Small intestine (tissue), 7 donors: ENCODE measurements at regions not wholly inside any gene's neighbourhood (a gene's known extent, or its start where the extent isn't known, plus 50 kb on each side); places are given as distances from the start of the nearest gene placed in this dataset.
"Not testable (repeated sequence)": the region's sequence is repeated elsewhere in the genome, so short reads cannot be mapped to it uniquely, and the experiment has no call there.

Experiments used
- DNase-seq, 2 donors: peaks; one replicate each; pipeline versions ENCODE4 v3.0.0 to v3.0.0-alpha.2; 2013
- FAIRE-seq: peaks from 2 replicates; lab custom pipeline; 2012; peaks lifted over from hg19 to GRCh38; lab: Jason Lieb, UNC
- H3K27ac ChIP-seq, 3 donors: one replicate each; pipeline ENCODE4 v1.5.1; 2013; ENCODE audit warnings: low read length in 2 of 3, mild to moderate bottlenecking in 2 of 3, control low read depth in 1 of 3, inconsistent platforms in 1 of 3, low read depth in 1 of 3, moderate library complexity in 1 of 3
- H3K27me3 ChIP-seq, 3 donors: one replicate each; pipeline ENCODE4 v1.6.1; 2013; ENCODE audit warnings: low read length in 3 of 3, inconsistent platforms in 1 of 3; ENCODE audit not compliant: control insufficient read depth in 3 of 3, insufficient read depth in 3 of 3
- H3K36me3 ChIP-seq, 3 donors: one replicate each; pipeline ENCODE4 v1.6.1; 2013; ENCODE audit warnings: low read length in 3 of 3, inconsistent platforms in 1 of 3, low read depth in 1 of 3, mild to moderate bottlenecking in 1 of 3, moderate library complexity in 1 of 3; ENCODE audit not compliant: control insufficient read depth in 3 of 3, insufficient read depth in 2 of 3
- H3K4me1 ChIP-seq, 3 donors: one replicate each; pipeline ENCODE4 v1.6.1; 2013; ENCODE audit warnings: low read length in 2 of 3, inconsistent platforms in 1 of 3, low read depth in 1 of 3, mild to moderate bottlenecking in 1 of 3, moderate library complexity in 1 of 3; ENCODE audit not compliant: control insufficient read depth in 3 of 3, insufficient read depth in 2 of 3
- H3K4me3 ChIP-seq, 3 donors: one replicate each; pipeline ENCODE4 v1.5.1; 2013; ENCODE audit warnings: low read length in 3 of 3, control low read depth in 1 of 3, inconsistent platforms in 1 of 3, low read depth in 1 of 3, mild to moderate bottlenecking in 1 of 3, moderate library complexity in 1 of 3
- H3K9me3 ChIP-seq, 2 donors: one replicate each; pipeline ENCODE4 v1.6.1; 2013; ENCODE audit warnings: low read depth in 1 of 2, low read length in 1 of 2; ENCODE audit not compliant: control insufficient read depth in 2 of 2, insufficient read depth in 1 of 2
- WGBS, 3 donors: extraction: QIAGEN DNeasy Blood & Tissue Kit; methylation state at CpG; one replicate each; pipeline ENCODE4 v1.1.7; 2013; 5-methylcytosine and 5-hydroxymethylcytosine counted together
- donor health status: healthy with polysubstance abuse.
- donor health status: control.
- donor health status: control.
- donor health status: Bipolar disorder and iron deficiency.
- donor health status: healthy.

DNA sequence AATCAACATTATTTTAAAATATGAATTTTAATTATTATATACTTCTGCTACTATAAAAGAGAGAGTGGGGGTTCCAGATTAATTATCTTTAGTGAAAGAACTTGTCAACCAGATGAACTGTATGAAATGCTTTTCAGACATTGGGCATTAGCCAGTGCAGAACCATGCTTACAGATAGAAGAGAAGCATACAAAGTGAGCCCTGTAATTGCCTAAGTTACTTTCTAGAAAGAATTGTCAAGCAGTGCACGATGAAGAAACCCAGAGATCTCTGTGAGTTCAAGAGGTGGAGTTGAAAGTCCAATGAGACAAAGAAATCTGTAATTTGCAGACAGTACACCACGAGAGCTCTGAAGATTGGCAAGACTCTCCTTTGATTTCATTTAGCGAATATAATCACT is 166.7 kb downstream of the CDC14C start:
- no peak for FAIRE-seq

DNA sequence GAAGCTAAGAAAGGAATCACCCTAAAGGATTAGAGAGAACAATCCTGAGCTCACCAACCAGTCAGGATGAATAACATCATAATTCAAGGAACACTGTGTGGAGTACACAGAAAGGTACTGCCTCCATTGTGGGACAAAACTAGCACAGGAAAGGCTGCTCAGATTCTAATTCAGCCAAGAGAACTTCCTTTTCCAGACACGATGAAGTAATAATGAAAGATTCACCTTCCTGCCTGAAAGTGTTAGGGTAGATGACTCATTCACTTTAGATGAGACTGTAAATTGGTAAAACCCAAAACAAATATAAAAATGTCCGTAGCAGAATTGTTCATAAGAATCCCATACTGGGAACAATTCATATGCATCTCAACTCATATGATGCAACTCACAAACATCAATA is 167.2 kb downstream of the CDC14C start:
- WGBS, 3 donors = 56 to 62% (median 60%) methylated on average over 2 of the region's 2 CpGs
- Histone ChIP-seq H3K4me3 (no peak overlapping the region), H3K36me3 (no peaks in the 10 kb centered on the region), H3K9me3 (no peaks in the 10 kb centered on the region), H3K27ac (no peak overlapping the region), H3K4me1 (no peaks in the 10 kb centered on the region), H3K27me3 (no peaks in the 10 kb centered on the region)
- FAIRE-seq = no peak
- no peak for DNase-seq

More for the DNA sequence above, 166.7 kb downstream of the CDC14C start:
- WGBS, 3 donors = 49 to 62% (median 52%) methylated on average over 3 of the region's 3 CpGs
- Histone ChIP-seq H3K27me3 (no peaks in the 10 kb centered on the region), H3K4me1 (no peaks in the 10 kb centered on the region), H3K4me3 (no peak overlapping the region), H3K27ac (no peak overlapping the region), H3K36me3 (no peaks in the 10 kb centered on the region), H3K9me3 (no peaks in the 10 kb centered on the region)
- DNase-seq = no peak

- Histone ChIP-seq H3K9me3 (no peaks in the 10 kb centered on the region), H3K4me1 (no peaks in the 10 kb centered on the region), H3K36me3 (no peaks in the 10 kb centered on the region), H3K27ac (no peak overlapping the region), H3K4me3 (no peak overlapping the region), H3K27me3 (no peaks in the 10 kb centered on the region)
- 72 to 77% (median 73%) methylated on average over 1 of the region's 1 CpG for WGBS, 3 donors
- DNase-seq (no peak), FAIRE-seq (no peak)
Measured at GRCh38 chr7:49093218-49093617, 168.9 kb downstream of the CDC14C start.

- WGBS, 3 donors = 70 to 85% (median 81%) methylated on average over 2 of the region's 2 CpGs
- FAIRE-seq = no peak
- Histone ChIP-seq H3K4me3 (no peak overlapping the region), H3K9me3 (no peaks in the 10 kb centered on the region), H3K4me1 (no peaks in the 10 kb centered on the region), H3K27ac (no peak overlapping the region), H3K27me3 (no peaks in the 10 kb centered on the region), H3K36me3 (no peaks in the 10 kb centered on the region)
- DNase-seq = no peak
Measured at GRCh38 chr7:49094866-49095265, 170.5 kb downstream of the CDC14C start.

GRCh38 chr7:49099587-49100326 is 175.4 kb downstream of the CDC14C start:
- FAIRE-seq (no peak), DNase-seq (no peak)
- H3K36me3 ChIP-seq = no peaks in the 10 kb centered on the region
- no peaks in the 10 kb centered on the region for H3K4me1 ChIP-seq
- no peaks in the 10 kb centered on the region for H3K9me3 ChIP-seq
- H3K4me3 ChIP-seq = no peak overlapping the region
- 67 to 78% (median 75%) methylated on average over 5 of the region's 5 CpGs for WGBS, 3 donors
- H3K27me3 ChIP-seq = no peaks in the 10 kb centered on the region
- H3K27ac ChIP-seq = no peak overlapping the region

DNA sequence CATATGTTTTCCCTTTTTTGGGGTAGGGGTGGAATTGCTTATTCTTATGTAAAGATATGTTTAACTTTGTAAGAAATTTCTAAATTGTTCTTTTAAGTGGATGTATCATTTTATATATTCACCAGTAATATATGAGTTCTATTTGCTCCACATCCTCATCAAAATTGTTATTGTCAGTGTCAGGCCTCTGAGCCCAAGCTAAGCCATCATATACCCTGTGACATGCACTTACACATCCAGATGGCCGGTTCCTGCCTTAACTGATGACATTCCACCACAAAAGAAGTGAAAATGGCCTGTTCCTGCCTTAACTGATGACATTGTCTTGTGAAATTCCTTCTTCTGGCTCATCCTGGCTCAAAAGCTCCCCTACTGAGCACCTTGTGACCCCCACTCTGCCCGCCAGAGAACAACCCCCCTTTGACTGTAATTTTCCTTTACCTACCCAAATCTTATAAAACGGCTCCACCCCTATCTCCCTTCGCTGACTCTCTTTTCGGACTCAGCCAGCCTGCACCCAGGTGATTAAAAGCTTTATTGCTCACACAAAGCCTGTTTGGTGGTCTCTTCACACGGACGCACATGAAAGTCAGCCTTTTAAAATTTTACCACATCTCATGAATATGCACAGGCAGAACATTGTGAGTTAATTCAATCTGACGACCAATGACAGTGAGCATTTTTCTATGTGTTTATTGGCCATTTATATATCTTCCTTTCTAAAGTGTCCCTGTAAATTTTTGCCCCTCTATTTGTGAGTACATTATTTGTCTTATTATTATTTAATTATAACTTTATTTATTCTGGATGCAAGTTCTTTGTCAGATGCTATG is 176.8 kb downstream of the CDC14C start:
- H3K36me3 ChIP-seq, H3K4me1 ChIP-seq, H3K27ac ChIP-seq, H3K27me3 ChIP-seq, H3K4me3 ChIP-seq, DNase-seq, H3K9me3 ChIP-seq: not testable (repeated sequence)
- peak; percentile 15 for FAIRE-seq
- WGBS, 3 donors = 38 to 40% (median 38%) methylated on average over 8 of the region's 8 CpGs

GRCh38 chr7:49102411-49102810 is 178.1 kb downstream of the CDC14C start:
- FAIRE-seq (no peak), DNase-seq (no peak)
- Histone ChIP-seq H3K27ac (no peak overlapping the region), H3K9me3 (peaks cover 0 to 1% of the 10 kb centered on the region in 2 donors), H3K36me3 (no peaks in the 10 kb centered on the region), H3K27me3 (no peaks in the 10 kb centered on the region), H3K4me3 (no peak overlapping the region), H3K4me1 (no peaks in the 10 kb centered on the region)
- WGBS, 3 donors = 10 to 14% (median 12%) methylated on average over 1 of the region's 1 CpG

- no peak overlapping the region for H3K27ac ChIP-seq
- DNase-seq (no peak), FAIRE-seq (no peak)
- H3K36me3 ChIP-seq = no peaks in the 10 kb centered on the region
- H3K27me3 ChIP-seq = no peaks in the 10 kb centered on the region
- no peaks in the 10 kb centered on the region for H3K4me1 ChIP-seq
- 94 to 95% (median 95%) methylated on average over 1 of the region's 1 CpG for WGBS, 3 donors
- H3K9me3 ChIP-seq = peaks cover 0 to 7% of the 10 kb centered on the region in 2 donors
- H3K4me3 ChIP-seq = no peak overlapping the region
Measured at GRCh38 chr7:49111706-49112105, 187.4 kb downstream of the CDC14C start.
